ENCODE measurements at regions not wholly inside any gene's neighbourhood (a gene's known extent, or its start where the extent isn't known, plus 50 kb on each side); places are given as distances from the start of the nearest gene placed in this dataset.

- TF ChIP-seq EZH2 (IDR thresholded peaks at IDR 0.05; ENCODE audit: borderline replicate concordance, low read depth, low read length, severe bottlenecking) (no peak), CTCF (IDR thresholded peaks at IDR 0.05; ENCODE audit: borderline replicate concordance, extremely low read depth, low read length, poor library complexity, severe bottlenecking) (no peak)
Observed at GRCh38 chr2:116366212-116366611, 1448.3 kb upstream of the DDX18 start.

Measured in DND-41 (cell line).